ENCODE measurements at regions not wholly inside any gene's neighbourhood (a gene's known extent, or its start where the extent isn't known, plus 50 kb on each side); places are given as distances from the start of the nearest gene placed in this dataset.

DNA sequence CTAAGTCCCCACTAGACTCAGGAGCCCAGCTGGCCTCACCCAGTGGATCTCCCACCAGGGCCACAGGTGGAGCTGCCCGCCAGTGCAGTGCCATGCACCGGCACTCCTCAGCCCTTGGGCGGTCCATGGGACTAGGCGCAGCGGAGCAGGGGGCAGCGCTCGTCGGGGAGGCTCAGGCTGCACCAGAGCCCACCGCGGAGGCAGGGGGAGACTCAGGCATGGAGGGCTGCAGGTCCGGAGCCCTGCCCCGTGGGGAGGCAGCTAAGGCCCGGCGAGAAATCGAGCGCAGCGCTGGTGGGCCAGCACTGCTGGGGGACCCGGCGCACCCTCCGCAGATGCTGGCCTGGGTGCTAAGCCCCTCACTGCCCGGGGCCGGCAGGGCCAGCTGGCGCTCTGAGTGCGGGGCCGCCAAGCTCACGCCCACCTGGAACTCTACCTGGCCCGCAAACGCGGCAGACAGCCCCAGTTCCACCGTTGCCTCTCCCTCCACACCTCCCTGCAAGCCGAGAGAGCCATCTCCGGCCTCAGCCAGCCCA is 1275.2 kb upstream of the CNTN5 start:
- Histone ChIP-seq H3K4me3 (ENCODE audit: low read length in 2 of 2) (no peak overlapping the region), H3K9me3 (ENCODE audit: control insufficient read depth in 2 of 2, insufficient read depth in 1 of 2, low read length in 1 of 2) (peaks cover 0 to 18% of the 10 kb centered on the region in 2 donors), H3K36me3 (ENCODE audit: control insufficient read depth in 2 of 2, insufficient read depth in 2 of 2, low read length in 1 of 2) (no peaks in the 10 kb centered on the region), H3K27me3 (ENCODE audit: control insufficient read depth in 2 of 2, insufficient read depth in 1 of 2, low read length in 1 of 2) (no peaks in the 10 kb centered on the region), H3K27ac (ENCODE audit: low read depth in 1 of 2, low read length in 1 of 2) (no peak overlapping the region), H3K4me1 (ENCODE audit: control insufficient read depth in 2 of 2, insufficient read depth in 2 of 2, low read length in 2 of 2) (no peaks in the 10 kb centered on the region)
- WGBS: 87% methylated on average over 32 of the region's 32 CpGs
- no peak for DNase-seq (ENCODE audit: low read depth in 6 of 9, low spot score in 9 of 9)

DNA sequence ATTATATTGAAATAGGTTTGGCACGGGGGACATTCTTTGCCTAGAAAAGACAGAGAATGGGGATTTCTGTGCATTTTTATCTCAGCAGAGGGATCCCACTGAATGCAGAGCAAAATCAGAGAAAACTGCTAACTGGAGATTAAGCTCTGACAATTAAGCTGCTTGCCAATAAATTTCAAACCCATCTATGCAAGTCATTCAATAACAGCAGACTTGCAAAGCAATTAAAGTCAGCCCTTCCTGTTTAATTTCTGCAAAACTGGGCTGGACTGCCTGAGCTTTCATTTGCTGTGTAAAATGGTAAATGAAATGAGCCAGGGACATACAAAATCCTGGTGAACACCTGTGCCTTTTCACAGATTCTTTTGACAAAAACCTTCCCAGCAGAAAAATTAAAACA is 1273.9 kb upstream of the CNTN5 start:
- 56% methylated on average over 1 of the region's 1 CpG for WGBS
- Histone ChIP-seq H3K36me3 (ENCODE audit: control insufficient read depth in 2 of 2, insufficient read depth in 2 of 2, low read length in 1 of 2) (no peaks in the 10 kb centered on the region), H3K9me3 (ENCODE audit: control insufficient read depth in 2 of 2, insufficient read depth in 1 of 2, low read length in 1 of 2) (peaks cover 0 to 23% of the 10 kb centered on the region in 2 donors), H3K27me3 (ENCODE audit: control insufficient read depth in 2 of 2, insufficient read depth in 1 of 2, low read length in 1 of 2) (no peaks in the 10 kb centered on the region), H3K27ac (ENCODE audit: low read depth in 1 of 2, low read length in 1 of 2) (no peak overlapping the region), H3K4me3 (ENCODE audit: low read length in 2 of 2) (no peak overlapping the region), H3K4me1 (ENCODE audit: control insufficient read depth in 2 of 2, insufficient read depth in 2 of 2, low read length in 2 of 2) (no peaks in the 10 kb centered on the region)
- DNase-seq (ENCODE audit: low read depth in 6 of 9, low spot score in 9 of 9): no peak

- H3K27me3 ChIP-seq (ENCODE audit: control insufficient read depth in 2 of 2, insufficient read depth in 1 of 2, low read length in 1 of 2): no peaks in the 10 kb centered on the region
- H3K36me3 ChIP-seq (ENCODE audit: control insufficient read depth in 2 of 2, insufficient read depth in 2 of 2, low read length in 1 of 2): no peaks in the 10 kb centered on the region
- WGBS: 94% methylated on average over 5 of the region's 5 CpGs
- no peaks in the 10 kb centered on the region for H3K4me1 ChIP-seq (ENCODE audit: control insufficient read depth in 2 of 2, insufficient read depth in 2 of 2, low read length in 2 of 2)
- peaks cover 0 to 19% of the 10 kb centered on the region in 2 donors for H3K9me3 ChIP-seq (ENCODE audit: control insufficient read depth in 2 of 2, insufficient read depth in 1 of 2, low read length in 1 of 2)
- H3K4me3 ChIP-seq (ENCODE audit: low read length in 2 of 2): no peak overlapping the region
- no peak overlapping the region for H3K27ac ChIP-seq (ENCODE audit: low read depth in 1 of 2, low read length in 1 of 2)
- DNase-seq (ENCODE audit: low read depth in 6 of 9, low spot score in 9 of 9): no peak
These were observed 1269.3 kb upstream of the CNTN5 start for GRCh38 chr11:97751405-97751804.

DNA sequence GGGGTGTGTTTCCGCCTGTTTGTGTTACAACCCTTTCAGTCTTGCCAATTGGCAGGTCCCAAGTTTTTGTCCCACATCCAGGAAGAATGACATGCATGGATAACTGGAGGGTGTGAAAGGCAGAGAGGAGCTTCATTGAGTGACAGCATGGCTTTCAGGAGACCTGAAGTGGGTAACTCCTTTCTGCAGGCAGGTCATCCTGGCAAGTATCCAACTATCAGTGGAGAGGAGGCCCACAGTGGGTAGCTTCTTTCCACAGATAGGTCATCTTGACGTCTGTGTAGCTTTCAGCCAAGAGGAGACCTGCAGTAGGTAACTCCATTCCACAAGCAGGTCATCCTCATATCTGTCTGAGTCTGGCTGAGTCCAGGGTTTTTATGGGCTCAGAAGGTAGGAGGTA is 1268.8 kb upstream of the CNTN5 start:
- WGBS: 94% methylated on average over 2 of the region's 2 CpGs
- Histone ChIP-seq H3K27me3 (ENCODE audit: control insufficient read depth in 2 of 2, insufficient read depth in 1 of 2, low read length in 1 of 2) (no peaks in the 10 kb centered on the region), H3K9me3 (ENCODE audit: control insufficient read depth in 2 of 2, insufficient read depth in 1 of 2, low read length in 1 of 2) (peaks cover 0 to 19% of the 10 kb centered on the region in 2 donors), H3K36me3 (ENCODE audit: control insufficient read depth in 2 of 2, insufficient read depth in 2 of 2, low read length in 1 of 2) (no peaks in the 10 kb centered on the region), H3K27ac (ENCODE audit: low read depth in 1 of 2, low read length in 1 of 2) (no peak overlapping the region), H3K4me1 (ENCODE audit: control insufficient read depth in 2 of 2, insufficient read depth in 2 of 2, low read length in 2 of 2) (no peaks in the 10 kb centered on the region), H3K4me3 (ENCODE audit: low read length in 2 of 2) (no peak overlapping the region)
- no peak for DNase-seq (ENCODE audit: low read depth in 6 of 9, low spot score in 9 of 9)

- no peak overlapping the region for H3K27ac ChIP-seq (ENCODE audit: low read depth in 1 of 2, low read length in 1 of 2)
- 93% methylated on average over 3 of the region's 3 CpGs for WGBS
- peaks cover 0 to 19% of the 10 kb centered on the region in 2 donors for H3K9me3 ChIP-seq (ENCODE audit: control insufficient read depth in 2 of 2, insufficient read depth in 1 of 2, low read length in 1 of 2)
- H3K27me3 ChIP-seq (ENCODE audit: control insufficient read depth in 2 of 2, insufficient read depth in 1 of 2, low read length in 1 of 2): no peaks in the 10 kb centered on the region
- no peak overlapping the region for H3K4me3 ChIP-seq (ENCODE audit: low read length in 2 of 2)
- H3K36me3 ChIP-seq (ENCODE audit: control insufficient read depth in 2 of 2, insufficient read depth in 2 of 2, low read length in 1 of 2): no peaks in the 10 kb centered on the region
- H3K4me1 ChIP-seq (ENCODE audit: control insufficient read depth in 2 of 2, insufficient read depth in 2 of 2, low read length in 2 of 2): no peaks in the 10 kb centered on the region
- no peak for DNase-seq (ENCODE audit: low read depth in 6 of 9, low spot score in 9 of 9)
These were observed 1265.8 kb upstream of the CNTN5 start for GRCh38 chr11:97754976-97755375.

- WGBS: 94% methylated on average over 4 of the region's 4 CpGs
- Histone ChIP-seq H3K36me3 (ENCODE audit: control insufficient read depth in 2 of 2, insufficient read depth in 2 of 2, low read length in 1 of 2) (no peaks in the 10 kb centered on the region), H3K4me1 (ENCODE audit: control insufficient read depth in 2 of 2, insufficient read depth in 2 of 2, low read length in 2 of 2) (no peaks in the 10 kb centered on the region)
These were observed 1264.0 kb upstream of the CNTN5 start for GRCh38 chr11:97756571-97757335.

GRCh38 chr11:97761175-97761574 is 1259.6 kb upstream of the CNTN5 start:
- no peak overlapping the region for H3K4me3 ChIP-seq (ENCODE audit: low read length in 2 of 2)
- H3K36me3 ChIP-seq (ENCODE audit: control insufficient read depth in 2 of 2, insufficient read depth in 2 of 2, low read length in 1 of 2): no peaks in the 10 kb centered on the region
- no peaks in the 10 kb centered on the region for H3K9me3 ChIP-seq (ENCODE audit: control insufficient read depth in 2 of 2, insufficient read depth in 1 of 2, low read length in 1 of 2)
- no peak for DNase-seq (ENCODE audit: low read depth in 6 of 9, low spot score in 9 of 9)
- H3K4me1 ChIP-seq (ENCODE audit: control insufficient read depth in 2 of 2, insufficient read depth in 2 of 2, low read length in 2 of 2): no peaks in the 10 kb centered on the region
- no peaks in the 10 kb centered on the region for H3K27me3 ChIP-seq (ENCODE audit: control insufficient read depth in 2 of 2, insufficient read depth in 1 of 2, low read length in 1 of 2)
- 91% methylated on average over 2 of the region's 2 CpGs for WGBS
- H3K27ac ChIP-seq (ENCODE audit: low read depth in 1 of 2, low read length in 1 of 2): no peak overlapping the region

More at GRCh38 chr11:97756571-97757335, 1264.0 kb upstream of the CNTN5 start:
- DNase-seq (ENCODE audit: low read depth in 6 of 9, low spot score in 9 of 9): no peak
- peaks cover 0 to 14% of the 10 kb centered on the region in 2 donors for H3K9me3 ChIP-seq (ENCODE audit: control insufficient read depth in 2 of 2, insufficient read depth in 1 of 2, low read length in 1 of 2)
- H3K4me3 ChIP-seq (ENCODE audit: low read length in 2 of 2): no peak overlapping the region
- H3K27ac ChIP-seq (ENCODE audit: low read depth in 1 of 2, low read length in 1 of 2): no peak overlapping the region
- H3K27me3 ChIP-seq (ENCODE audit: control insufficient read depth in 2 of 2, insufficient read depth in 1 of 2, low read length in 1 of 2): no peaks in the 10 kb centered on the region

GRCh38 chr11:97764193-97764592 is 1256.6 kb upstream of the CNTN5 start:
- Histone ChIP-seq H3K27ac (ENCODE audit: low read depth in 1 of 2, low read length in 1 of 2) (no peak overlapping the region), H3K36me3 (ENCODE audit: control insufficient read depth in 2 of 2, insufficient read depth in 2 of 2, low read length in 1 of 2) (no peaks in the 10 kb centered on the region), H3K27me3 (ENCODE audit: control insufficient read depth in 2 of 2, insufficient read depth in 1 of 2, low read length in 1 of 2) (no peaks in the 10 kb centered on the region), H3K4me3 (ENCODE audit: low read length in 2 of 2) (no peak overlapping the region), H3K9me3 (ENCODE audit: control insufficient read depth in 2 of 2, insufficient read depth in 1 of 2, low read length in 1 of 2) (no peaks in the 10 kb centered on the region), H3K4me1 (ENCODE audit: control insufficient read depth in 2 of 2, insufficient read depth in 2 of 2, low read length in 2 of 2) (no peaks in the 10 kb centered on the region)
- no peak for DNase-seq (ENCODE audit: low read depth in 6 of 9, low spot score in 9 of 9)
- 98% methylated on average over 1 of the region's 1 CpG for WGBS

DNA sequence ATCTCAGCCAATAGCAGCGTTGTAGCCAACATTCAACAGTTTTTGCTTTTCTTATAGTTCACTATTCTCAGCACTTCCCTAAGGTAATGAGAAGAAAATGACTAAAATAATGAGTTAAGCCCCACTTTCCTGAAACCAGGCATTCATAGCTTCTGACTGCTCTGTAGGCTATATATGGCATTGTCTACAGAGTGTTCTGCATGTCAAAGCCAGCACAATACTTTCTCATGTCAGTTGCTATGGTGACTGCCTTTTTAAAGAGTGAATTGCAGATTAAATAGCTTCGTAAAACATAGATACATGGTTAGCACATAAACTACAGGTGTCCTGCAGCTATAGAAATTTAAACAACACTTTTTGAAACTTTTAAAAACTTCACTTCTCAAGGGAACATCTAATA is 1256.1 kb upstream of the CNTN5 start:
- no peaks in the 10 kb centered on the region for H3K9me3 ChIP-seq (ENCODE audit: control insufficient read depth in 2 of 2, insufficient read depth in 1 of 2, low read length in 1 of 2)
- H3K27me3 ChIP-seq (ENCODE audit: control insufficient read depth in 2 of 2, insufficient read depth in 1 of 2, low read length in 1 of 2): no peaks in the 10 kb centered on the region
- H3K36me3 ChIP-seq (ENCODE audit: control insufficient read depth in 2 of 2, insufficient read depth in 2 of 2, low read length in 1 of 2): no peaks in the 10 kb centered on the region
- no peak for DNase-seq (ENCODE audit: low read depth in 6 of 9, low spot score in 9 of 9)
- H3K4me3 ChIP-seq (ENCODE audit: low read length in 2 of 2): no peak overlapping the region
- H3K4me1 ChIP-seq (ENCODE audit: control insufficient read depth in 2 of 2, insufficient read depth in 2 of 2, low read length in 2 of 2): no peaks in the 10 kb centered on the region
- 86% methylated on average over 2 of the region's 2 CpGs for WGBS
- H3K27ac ChIP-seq (ENCODE audit: low read depth in 1 of 2, low read length in 1 of 2): no peak overlapping the region
